H1 (cell line): ENCODE measurements at regions not wholly inside any gene's neighbourhood (a gene's known extent, or its start where the extent isn't known, plus 50 kb on each side); places are given as distances from the start of the nearest gene placed in this dataset.

ENCODE experiments used
- CTCF ChIA-PET: fragments of 300-600 bp; sonication (Branson Sonifier 250); formaldehyde crosslinking; loops from one replicate; lab custom pipeline; 2021; ENCODE audit not compliant: partially characterized antibody; lab: Charles Lee
- POLR2A ChIA-PET: fragments of 300-600 bp; sonication (Branson Sonifier 250); formaldehyde crosslinking; loops from one replicate; lab custom pipeline; 2021; ENCODE audit warnings: inconsistent platforms; ENCODE audit not compliant: partially characterized antibody; lab: Charles Lee
- DNase-seq, 2 experiments: peaks; one replicate each; pipeline versions ENCODE4 v3.0.0 to v3.0.0-alpha.2; 2010 to 2022; ENCODE audit warnings: low spot score in 2 of 2, low read depth in 1 of 2, mixed read lengths in 1 of 2
- FAIRE-seq: peaks from 2 replicates; lab custom pipeline; 2011; peaks lifted over from hg19 to GRCh38; lab: Jason Lieb, UNC
- H2AFZ ChIP-seq: 2 replicates; pipeline ENCODE4 v1.8.1; 2012; ENCODE audit warnings: low read length, inconsistent platforms
- H2AK5ac ChIP-seq: 2 replicates; pipeline ENCODE4 v1.6.1; 2013; ENCODE audit warnings: low read depth, low read length
- H2BK120ac ChIP-seq: replicated peaks from 2 replicates; pipeline ENCODE3; 2013; ENCODE audit warnings: low read depth, low read length, inconsistent platforms
- H2BK12ac ChIP-seq: 2 replicates; pipeline ENCODE4 v1.6.1; 2013; ENCODE audit warnings: low read depth, low read length
- H2BK15ac ChIP-seq: 2 replicates; pipeline ENCODE4 v1.6.1; 2013; ENCODE audit warnings: low read length
- H2BK20ac ChIP-seq: 2 replicates; pipeline ENCODE4 v1.6.1; 2013; ENCODE audit warnings: low read length
- H2BK5ac ChIP-seq: 2 replicates; pipeline ENCODE4 v1.6.1; 2013; ENCODE audit warnings: low read depth, low read length
- H3K14ac ChIP-seq: 2 replicates; pipeline ENCODE4 v1.6.1; 2013; ENCODE audit warnings: inconsistent platforms; ENCODE audit not compliant: insufficient read length
- H3K18ac ChIP-seq: 2 replicates; pipeline ENCODE4 v1.6.1; 2013; ENCODE audit warnings: low read length; ENCODE audit errors: extremely low read depth
- H3K23ac ChIP-seq: 2 replicates; pipeline ENCODE4 v1.6.1; 2013; ENCODE audit warnings: inconsistent platforms; ENCODE audit not compliant: insufficient read length
- H3K23me2 ChIP-seq: 2 replicates; pipeline ENCODE4 v1.6.1; 2013; ENCODE audit warnings: low read depth, low read length
- H3K27ac ChIP-seq: 2 replicates; pipeline ENCODE4 v1.6.1; 2011; ENCODE audit warnings: low read depth, low read length, inconsistent platforms
- H3K27me3 ChIP-seq, 4 experiments: replicated peaks in 1 of 4; 1 replicate in 1 of 4; 2 replicates in 3 of 4; pipeline versions ENCODE4 v1.6.1 to v1.8.1; 2011 to 2013; ENCODE audit warnings: low read length in 3 of 4, mild to moderate bottlenecking in 3 of 4, inconsistent platforms in 2 of 4, mixed read lengths in 2 of 4, moderate library complexity in 1 of 4; ENCODE audit not compliant: control insufficient read depth in 3 of 4, insufficient read depth in 3 of 4; ENCODE audit errors: extremely low read depth in 1 of 4
- H3K36me3 ChIP-seq, 4 experiments: 2 replicates each; pipeline versions ENCODE4 v1.6.1 to v1.8.1; 2011 to 2013; ENCODE audit warnings: mild to moderate bottlenecking in 4 of 4, low read length in 3 of 4, moderate library complexity in 2 of 4, control low read depth in 1 of 4, inconsistent platforms in 1 of 4; ENCODE audit not compliant: insufficient read depth in 4 of 4, control insufficient read depth in 2 of 4
- H3K4ac ChIP-seq: replicated peaks from 2 replicates; pipeline ENCODE3; 2013; ENCODE audit warnings: low read length, low read depth, mixed read lengths, inconsistent platforms; ENCODE audit not compliant: insufficient read length
- H3K4me1 ChIP-seq, 4 experiments: replicated peaks in 1 of 4; 1 replicate in 1 of 4; 2 replicates in 3 of 4; pipeline versions ENCODE4 v1.6.1 to v1.8.1; 2011 to 2013; ENCODE audit warnings: low read length in 3 of 4, inconsistent platforms in 2 of 4, mixed read lengths in 1 of 4; ENCODE audit not compliant: insufficient read depth in 4 of 4, control insufficient read depth in 3 of 4
- H3K4me2 ChIP-seq, 2 experiments: 2 replicates each; pipeline versions ENCODE4 v1.6.1 to v1.8.1; 2011 to 2013; ENCODE audit warnings: low read depth in 2 of 2, low read length in 2 of 2, control low read depth in 1 of 2, inconsistent platforms in 1 of 2, mild to moderate bottlenecking in 1 of 2; ENCODE audit not compliant: insufficient read depth in 1 of 2
- H3K4me3 ChIP-seq, 4 experiments: fragments of 200-600, 300-600 bp in 1 of 4; sonication (generic), shearing (Covaris generic), sonication (Bioruptor Twin) in 1 of 4; 2 replicates each; pipeline versions ENCODE4 v1.5.1 to v1.8.1; 2011 to 2016; ENCODE audit warnings: low read length in 4 of 4, low read depth in 3 of 4, control low read depth in 2 of 4, inconsistent platforms in 2 of 4, mild to moderate bottlenecking in 2 of 4, mixed read lengths in 1 of 4, moderate library complexity in 1 of 4; ENCODE audit not compliant: insufficient read depth in 2 of 4; ENCODE audit errors: extremely low read depth in 1 of 4
- H3K56ac ChIP-seq: replicated peaks from 2 replicates; pipeline ENCODE3; 2013; ENCODE audit warnings: low read depth, mild to moderate bottlenecking, mixed read lengths, low read length, inconsistent platforms; ENCODE audit not compliant: insufficient read length
- H3K79me1 ChIP-seq: 2 replicates; pipeline ENCODE4 v1.6.1; 2013; ENCODE audit warnings: low read depth, low read length, control low read depth
- H3K79me2 ChIP-seq, 2 experiments: 2 replicates each; pipeline versions ENCODE4 v1.6.1 to v1.8.1; 2012 to 2013; ENCODE audit warnings: low read length in 2 of 2, mild to moderate bottlenecking in 2 of 2, inconsistent platforms in 1 of 2; ENCODE audit not compliant: insufficient read depth in 2 of 2, control insufficient read depth in 1 of 2
- H3K9ac ChIP-seq, 4 experiments: replicated peaks in 1 of 4; 1 replicate in 1 of 4; 2 replicates in 3 of 4; pipeline versions ENCODE4 v1.6.1 to v1.8.1; 2011 to 2013; ENCODE audit warnings: low read depth in 3 of 4, low read length in 3 of 4, control low read depth in 2 of 4, mild to moderate bottlenecking in 2 of 4, moderate library complexity in 2 of 4, inconsistent platforms in 1 of 4; ENCODE audit errors: extremely low read depth in 1 of 4
- H3K9me3 ChIP-seq, 2 experiments: 2 replicates each; pipeline versions ENCODE4 v1.6.1 to v1.8.1; 2012 to 2013; ENCODE audit warnings: mild to moderate bottlenecking in 2 of 2, moderate library complexity in 2 of 2, control low read depth in 1 of 2, inconsistent platforms in 1 of 2, low read depth in 1 of 2, low read length in 1 of 2, mixed read lengths in 1 of 2; ENCODE audit not compliant: insufficient read depth in 2 of 2
- H4K20me1 ChIP-seq, 2 experiments: replicated peaks in 1 of 2; 2 replicates each; pipeline versions ENCODE3 to v1.8.1; 2011 to 2013; ENCODE audit warnings: inconsistent platforms in 2 of 2, low read length in 2 of 2, mild to moderate bottlenecking in 1 of 2; ENCODE audit not compliant: insufficient read depth in 2 of 2, control insufficient read depth in 1 of 2
- H4K5ac ChIP-seq: 2 replicates; pipeline ENCODE4 v1.6.1; 2013; ENCODE audit warnings: low read length, low read depth, mixed read lengths, inconsistent platforms; ENCODE audit not compliant: insufficient read length
- H4K8ac ChIP-seq: 2 replicates; pipeline ENCODE4 v1.8.0; 2013; ENCODE audit warnings: mild to moderate bottlenecking, moderate library complexity, low read length, inconsistent platforms; ENCODE audit not compliant: insufficient read depth; ENCODE audit errors: extremely low read depth
- H4K91ac ChIP-seq: replicated peaks from 2 replicates; pipeline ENCODE3; 2013; ENCODE audit warnings: low read length, mixed read lengths, inconsistent platforms; ENCODE audit not compliant: insufficient read length
- ASH2L ChIP-seq: fragments of 200-600, 300-600 bp; sonication (generic); IDR thresholded peaks from one replicate; pipeline ENCODE4 v1.7.1; 2017; ENCODE audit warnings: low read length
- BCL11A ChIP-seq, 2 experiments: IDR thresholded peaks; one replicate each; pipeline ENCODE4 v1.6.1; 2011; ENCODE audit warnings: low read depth in 2 of 2, low read length in 2 of 2, mild to moderate bottlenecking in 2 of 2
- CHD1 ChIP-seq: IDR thresholded peaks from 2 replicates; pipeline ENCODE4 v1.6.1; 2012; ENCODE audit warnings: low read depth, low read length, improper control_type of control experiment
- CHD2 ChIP-seq: IDR thresholded peaks from 2 replicates; pipeline ENCODE4 v1.6.1; 2012; ENCODE audit warnings: low read length, improper control_type of control experiment
- CREB1 ChIP-seq: IDR thresholded peaks from 2 replicates; pipeline ENCODE4 v1.6.1; 2012; ENCODE audit warnings: inconsistent platforms
- E2F6 ChIP-seq: IDR thresholded peaks from 2 replicates; pipeline ENCODE4 v1.6.1; 2012; ENCODE audit warnings: inconsistent platforms
- RBBP5 ChIP-seq: IDR thresholded peaks from 2 replicates; pipeline ENCODE4 v1.7.1; 2012; ENCODE audit warnings: low read depth, mild to moderate bottlenecking, inconsistent platforms, low read length, moderate library complexity, borderline replicate concordance
- SIN3A ChIP-seq, 2 experiments: IDR thresholded peaks in 1 of 2; conservative IDR thresholded peaks in 1 of 2; 2 replicates each; pipeline ENCODE4 v1.6.1; 2011 to 2012; ENCODE audit warnings: low read length in 2 of 2, improper control_type of control experiment in 1 of 2, low read depth in 1 of 2, mild to moderate bottlenecking in 1 of 2
- SIRT6 ChIP-seq: IDR thresholded peaks from one replicate; pipeline ENCODE4 v1.7.1; 2012; ENCODE audit warnings: low read length, inconsistent platforms
- SIX5 ChIP-seq: IDR thresholded peaks from 2 replicates; pipeline ENCODE4 v1.6.1; 2011; ENCODE audit warnings: mild to moderate bottlenecking, low read depth, low read length
- SP2 ChIP-seq: IDR thresholded peaks from 2 replicates; pipeline ENCODE4 v1.6.1; 2012; ENCODE audit warnings: mild to moderate bottlenecking, low read length, inconsistent platforms
- TAF1 ChIP-seq: IDR thresholded peaks from 2 replicates; pipeline ENCODE4 v1.6.1; 2011; ENCODE audit warnings: mild to moderate bottlenecking, low read depth, low read length
- TBP ChIP-seq: IDR thresholded peaks from 2 replicates; pipeline ENCODE4 v1.6.1; 2011; ENCODE audit warnings: low read depth, low read length, improper control_type of control experiment

GRCh38 chr5:23437011-23437410 is 70.4 kb upstream of the PRDM9 start:
- H3K14ac ChIP-seq = no peak overlapping the region
- H3K9me3 ChIP-seq = peaks cover 0 to 3% of the 10 kb centered on the region in 2 experiments; a peak in 1 of 4 replicates
- no peak overlapping the region for H2AFZ ChIP-seq
- no peak for DNase-seq
- H2BK5ac ChIP-seq = no peak overlapping the region
- POLR2A ChIA-PET = no interaction called here
- H3K4me3 ChIP-seq = no peak overlapping the region
- no peak overlapping the region for H4K5ac ChIP-seq
- H4K91ac ChIP-seq = no peak overlapping the region
- H3K79me2 ChIP-seq = no peaks in the 10 kb centered on the region
- H3K4ac ChIP-seq = no peak overlapping the region
- no peak overlapping the region for H2BK120ac ChIP-seq
- H2BK12ac ChIP-seq = no peak overlapping the region
- no peak overlapping the region for H3K18ac ChIP-seq
- H3K27ac ChIP-seq = no peak overlapping the region
- H3K4me1 ChIP-seq = no peaks in the 10 kb centered on the region
- no peak for FAIRE-seq
- CTCF ChIA-PET = interaction anchor here (0.7 to 0.9 kb wide), 2 partner anchors 28 to 762 kb away, joined by 3 read pairs; no protein-coding TSS in a partner anchor
- no peaks in the 10 kb centered on the region for H3K79me1 ChIP-seq
- H3K56ac ChIP-seq = no peak overlapping the region
- no peak overlapping the region for H3K4me2 ChIP-seq
- H3K23ac ChIP-seq = no peak overlapping the region
- no peak overlapping the region for H2AK5ac ChIP-seq
- no peak overlapping the region for H2BK15ac ChIP-seq
- H3K27me3 ChIP-seq = no peaks in the 10 kb centered on the region
- H4K20me1 ChIP-seq = no peaks in the 10 kb centered on the region
- no peaks in the 10 kb centered on the region for H3K36me3 ChIP-seq
- H2BK20ac ChIP-seq = no peak overlapping the region
- no peak overlapping the region for H3K9ac ChIP-seq
- TF ChIP-seq SIN3A (conservative IDR thresholded peaks at IDR 0.05 in 1 of 2, IDR thresholded peaks at IDR 0.05 in 1 of 2; ENCODE audit: low read depth in 1 of 2, low read length in 2 of 2) (no peak), CHD2 (no peak), SP2 (no peak), TBP (no peak), CHD1 (no peak), E2F6 (no peak), SIRT6 (no peak), ASH2L (no peak), CREB1 (no peak), SIX5 (no peak), RBBP5 (no peak), TAF1 (no peak), BCL11A (IDR thresholded peaks at IDR 0.05; ENCODE audit: low read depth in 2 of 2, low read length in 2 of 2) (no peak)
- no peak overlapping the region for H4K8ac ChIP-seq
- H3K23me2 ChIP-seq = no peaks in the 10 kb centered on the region
